H9 (cell line): ENCODE measurements at regions not wholly inside any gene's neighbourhood (a gene's known extent, or its start where the extent isn't known, plus 50 kb on each side); places are given as distances from the start of the nearest gene placed in this dataset.

ENCODE experiments used
- DNase-seq: peaks from one replicate; pipeline ENCODE4 v3.0.0-alpha.2; 2017
- H2AFZ ChIP-seq: one replicate; pipeline ENCODE4 v1.6.1; 2013; ENCODE audit warnings: mild to moderate bottlenecking, low read length, control low read depth, moderate library complexity
- H2AK5ac ChIP-seq: 2 replicates; pipeline ENCODE4 v1.6.1; 2013; ENCODE audit warnings: low read length, control low read depth, mixed read lengths; ENCODE audit not compliant: insufficient read length
- H2BK120ac ChIP-seq: one replicate; pipeline ENCODE4 v1.6.1; 2013; ENCODE audit warnings: low read depth, mild to moderate bottlenecking, low read length, control low read depth, inconsistent platforms; ENCODE audit not compliant: poor library complexity, severe bottlenecking
- H2BK12ac ChIP-seq: 2 replicates; pipeline ENCODE4 v1.6.1; 2013; ENCODE audit warnings: low read length, control low read depth, mixed read lengths, low read depth; ENCODE audit not compliant: insufficient read length
- H2BK15ac ChIP-seq: 2 replicates; pipeline ENCODE4 v1.6.1; 2013; ENCODE audit warnings: low read depth, low read length, control low read depth
- H2BK20ac ChIP-seq: one replicate; pipeline ENCODE4 v1.6.1; 2013; ENCODE audit warnings: low read depth, mild to moderate bottlenecking, low read length, control low read depth, inconsistent platforms; ENCODE audit not compliant: poor library complexity, severe bottlenecking
- H2BK5ac ChIP-seq: 2 replicates; pipeline ENCODE4 v1.6.1; 2013; ENCODE audit warnings: low read length, control low read depth, mixed read lengths; ENCODE audit not compliant: insufficient read length
- H3K14ac ChIP-seq: 2 replicates; pipeline ENCODE4 v1.6.1; 2013; ENCODE audit warnings: low read length, control low read depth; ENCODE audit not compliant: insufficient read depth
- H3K18ac ChIP-seq: 2 replicates; pipeline ENCODE4 v1.6.1; 2013; ENCODE audit warnings: low read depth, mild to moderate bottlenecking, mixed read lengths, low read length, control low read depth; ENCODE audit not compliant: insufficient read length
- H3K23ac ChIP-seq: 2 replicates; pipeline ENCODE4 v1.6.1; 2013; ENCODE audit warnings: low read length, control low read depth, mixed read lengths, low read depth; ENCODE audit not compliant: insufficient read length
- H3K23me2 ChIP-seq: 2 replicates; pipeline ENCODE4 v1.6.1; 2013; ENCODE audit warnings: low read depth, mild to moderate bottlenecking, mixed read lengths, low read length, control low read depth; ENCODE audit not compliant: insufficient read length, poor library complexity, severe bottlenecking
- H3K27ac ChIP-seq: 2 replicates; pipeline ENCODE4 v1.5.1; 2013; ENCODE audit warnings: low read length, control low read depth, mixed read lengths, low read depth; ENCODE audit not compliant: insufficient read length
- H3K27me3 ChIP-seq: 2 replicates; pipeline ENCODE4 v1.6.1; 2013; ENCODE audit warnings: low read length, control low read depth, inconsistent platforms; ENCODE audit not compliant: insufficient read depth
- H3K4ac ChIP-seq: 2 replicates; pipeline ENCODE4 v1.6.1; 2013; ENCODE audit warnings: low read depth, mild to moderate bottlenecking, control low read depth, inconsistent platforms, low read length, moderate library complexity
- H3K4me1 ChIP-seq: 2 replicates; pipeline ENCODE4 v1.6.1; 2013; ENCODE audit warnings: low read length, control low read depth, inconsistent platforms; ENCODE audit not compliant: insufficient read depth
- H3K4me2 ChIP-seq: 2 replicates; pipeline ENCODE4 v1.6.1; 2013; ENCODE audit warnings: low read length, control low read depth, mixed read lengths; ENCODE audit not compliant: insufficient read length, insufficient read depth
- H3K56ac ChIP-seq: 2 replicates; pipeline ENCODE4 v1.6.1; 2013; ENCODE audit warnings: low read depth, mild to moderate bottlenecking, mixed read lengths, low read length, control low read depth; ENCODE audit not compliant: insufficient read length
- H3K79me1 ChIP-seq: 2 replicates; pipeline ENCODE4 v1.6.1; 2013; ENCODE audit warnings: low read depth, mild to moderate bottlenecking, moderate library complexity, low read length, control low read depth, inconsistent platforms; ENCODE audit not compliant: insufficient read depth, poor library complexity, severe bottlenecking
- H3K79me2 ChIP-seq: 2 replicates; pipeline ENCODE4 v1.6.1; 2013; ENCODE audit warnings: low read length, control low read depth, inconsistent platforms; ENCODE audit not compliant: insufficient read depth
- H3K9ac ChIP-seq: 2 replicates; pipeline ENCODE4 v1.6.1; 2013; ENCODE audit warnings: low read length, control low read depth, mixed read lengths; ENCODE audit not compliant: insufficient read length; ENCODE audit errors: extremely low read depth
- H3K9me3 ChIP-seq: one replicate; pipeline ENCODE4 v1.6.1; 2013; ENCODE audit warnings: low read depth, low read length, inconsistent platforms; ENCODE audit not compliant: control insufficient read depth
- H3T11ph ChIP-seq: one replicate; pipeline ENCODE4 v1.6.1; 2013; ENCODE audit warnings: mild to moderate bottlenecking, low read length, control low read depth, inconsistent platforms
- H4K20me1 ChIP-seq: one replicate; pipeline ENCODE4 v1.6.1; 2013; ENCODE audit not compliant: control insufficient read depth, insufficient read length, insufficient read depth
- H4K5ac ChIP-seq: 2 replicates; pipeline ENCODE4 v1.6.1; 2013; ENCODE audit warnings: low read depth, mild to moderate bottlenecking, mixed read lengths, low read length, control low read depth; ENCODE audit not compliant: insufficient read length
- H4K8ac ChIP-seq: replicated peaks from 2 replicates; pipeline ENCODE4 v1.6.1; 2013; ENCODE audit warnings: low read length, control low read depth, mixed read lengths, low read depth; ENCODE audit not compliant: insufficient read length
- H4K91ac ChIP-seq: 2 replicates; pipeline ENCODE4 v1.6.1; 2013; ENCODE audit warnings: low read depth, mild to moderate bottlenecking, moderate library complexity, mixed read lengths, low read length, control low read depth; ENCODE audit not compliant: insufficient read length
- H3K27ac Mint-ChIP-seq, 3 experiments: 2 replicates in 2 of 3; 3 replicates in 1 of 3; pipeline ENCODE4 v1.8.0; 2020 to 2021; ENCODE audit warnings: mixed read lengths in 3 of 3, mild to moderate bottlenecking in 1 of 3, moderate library complexity in 1 of 3
- H3K27me3 Mint-ChIP-seq: 2 replicates; pipeline ENCODE4 v1.8.0; 2021; ENCODE audit warnings: low read depth, mild to moderate bottlenecking, moderate library complexity, mixed read lengths
- H3K36me3 Mint-ChIP-seq, 3 experiments: 2 replicates in 2 of 3; 3 replicates in 1 of 3; pipeline ENCODE4 v1.8.0; 2020 to 2021; ENCODE audit warnings: low read depth in 3 of 3, mixed read lengths in 3 of 3; ENCODE audit not compliant: insufficient read depth in 1 of 3
- H3K4me1 Mint-ChIP-seq, 2 experiments: 2 replicates each; pipeline ENCODE4 v1.8.0; 2020; ENCODE audit warnings: mixed read lengths in 2 of 2
- H3K4me3 Mint-ChIP-seq, 2 experiments: 2 replicates in 1 of 2; 3 replicates in 1 of 2; pipeline ENCODE4 v1.8.0; 2020 to 2021; ENCODE audit warnings: mild to moderate bottlenecking in 2 of 2, mixed read lengths in 2 of 2, moderate library complexity in 1 of 2
- H3K9me3 Mint-ChIP-seq, 2 experiments: 2 replicates in 1 of 2; 3 replicates in 1 of 2; pipeline ENCODE4 v1.8.0; 2020; ENCODE audit warnings: mild to moderate bottlenecking in 2 of 2, mixed read lengths in 2 of 2, moderate library complexity in 1 of 2
- CTCF ChIP-seq: fragments of 200-600 bp; sonication (generic); conservative IDR thresholded peaks from 3 replicates; pipeline ENCODE4 v1.8.0; 2021; ENCODE audit warnings: antibody characterized with exemption, mild to moderate bottlenecking
- WGBS: extraction: QIAGEN DNeasy Blood & Tissue Kit; methylation state at CpG from one replicate; pipeline ENCODE4 v1.1.7; 2013; ENCODE audit warnings: missing lambda C conversion rate, low lambda C conversion rate, mixed read lengths; ENCODE audit not compliant: insufficient read length; ENCODE audit errors: extremely low coverage; 5-methylcytosine and 5-hydroxymethylcytosine counted together

- H2AFZ ChIP-seq, result no peak overlapping the region
- H4K20me1 ChIP-seq, result no peaks in the 10 kb centered on the region
- H3K79me1 ChIP-seq, result no peaks in the 10 kb centered on the region
Observed at GRCh38 chr21:18023711-18024110, 204.6 kb upstream of the C21orf91 start.

More at GRCh38 chr21:18023711-18024110, 204.6 kb upstream of the C21orf91 start:
- Histone ChIP-seq H4K91ac (no peak overlapping the region), H3K9me3 (no peaks in the 10 kb centered on the region), H3K9ac (no peak overlapping the region), H4K5ac (no peak overlapping the region), H3K23me2 (no peaks in the 10 kb centered on the region), H3T11ph (no peak overlapping the region), H2BK12ac (no peak overlapping the region), H2AK5ac (no peak overlapping the region), H3K14ac (no peak overlapping the region), H2BK20ac (no peak overlapping the region), H3K23ac (no peak overlapping the region), H2BK15ac (no peak overlapping the region), H3K18ac (no peak overlapping the region), H2BK120ac (no peak overlapping the region), H3K4me1 (no peaks in the 10 kb centered on the region), H3K56ac (no peak overlapping the region), H4K8ac (no peak overlapping the region), H2BK5ac (no peak overlapping the region), H3K4ac (no peak overlapping the region), H3K79me2 (no peaks in the 10 kb centered on the region), H3K27me3 (no peaks in the 10 kb centered on the region), H3K27ac (no peak overlapping the region), H3K4me2 (no peak overlapping the region)
- DNase-seq, result no peak
- no CpG with 5 or more reads among the region's 2 CpGs for WGBS
- Mint-ChIP-seq H3K27me3 (no peaks in the 10 kb centered on the region), H3K9me3 (no peaks in the 10 kb centered on the region), H3K27ac (no peak overlapping the region), H3K4me1 (peaks cover 13 to 19% of the 10 kb centered on the region in 2 experiments), H3K4me3 (no peak overlapping the region), H3K36me3 (no peaks in the 10 kb centered on the region)
- TF ChIP-seq CTCF, result no peak
